AG04450 (cell line): ENCODE measurements at regions not wholly inside any gene's neighbourhood (a gene's known extent, or its start where the extent isn't known, plus 50 kb on each side); places are given as distances from the start of the nearest gene placed in this dataset.

Experiments
- CTCF ChIA-PET: fragments of 300-600, 350-600 bp; formaldehyde crosslinking; extraction: SDS; loops from one replicate; lab custom pipeline; 2022; ENCODE audit warnings: antibody characterized with exemption, inconsistent platforms; lab: Charles Lee
- POLR2A ChIA-PET: fragments of 350-600 bp; formaldehyde crosslinking; extraction: SDS; loops from one replicate; lab custom pipeline; 2021; ENCODE audit warnings: antibody characterized with exemption, inconsistent platforms; lab: Yijun Ruan, JAX
- DNase-seq: peaks from one replicate; pipeline ENCODE4 v3.0.0-alpha.2; 2011; ENCODE audit warnings: low read depth, low spot score
- H3K27ac ChIP-seq: one replicate; pipeline ENCODE4 v1.5.1; 2012; ENCODE audit warnings: low read depth, low read length, control low read depth
- H3K27me3 ChIP-seq: one replicate; pipeline ENCODE4 v1.6.0; 2012; ENCODE audit warnings: low read length; ENCODE audit not compliant: control insufficient read depth, insufficient read depth
- H3K4me3 ChIP-seq: 2 replicates; pipeline ENCODE4 v1.5.1; 2011; ENCODE audit warnings: mild to moderate bottlenecking, low read depth, low read length, control low read depth
- H3K9me3 ChIP-seq: 2 replicates; pipeline ENCODE4 v1.5.1; 2012; ENCODE audit warnings: low read length; ENCODE audit not compliant: control insufficient read depth, insufficient read depth
- CTCF ChIP-seq: IDR thresholded peaks from 2 replicates; pipeline ENCODE4 v1.5.1; 2011; ENCODE audit warnings: low read depth, low read length, control low read depth, inconsistent platforms

DNA sequence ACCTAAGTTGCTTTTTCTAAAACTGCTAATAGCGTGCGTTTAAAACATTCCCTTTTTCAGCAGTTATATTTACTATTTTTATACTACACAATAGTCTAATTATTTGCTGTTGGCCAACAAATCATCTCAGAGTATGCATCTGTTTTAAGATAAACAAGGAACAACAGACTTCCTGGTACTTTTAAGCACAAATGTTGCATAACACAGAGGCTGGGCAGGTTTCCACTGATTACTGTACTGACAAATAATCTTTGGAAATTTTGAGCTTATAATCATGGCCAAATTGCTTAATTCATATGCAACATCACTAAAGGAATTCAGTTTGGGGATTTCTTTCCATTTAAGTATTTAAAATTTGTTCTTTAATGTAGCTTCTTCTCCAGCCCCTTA, 737.4 kb upstream of the SALL3 start:
- Histone ChIP-seq H3K9me3 (peaks cover 64% of the 10 kb centered on the region), H3K27me3 (no peaks in the 10 kb centered on the region), H3K4me3 (no peak overlapping the region), H3K27ac (no peak overlapping the region)
- CTCF ChIA-PET = no interaction called here
- POLR2A ChIA-PET = no interaction called here
- TF ChIP-seq CTCF = no peak
- DNase-seq = no peak

- CTCF ChIA-PET = no interaction called here
- DNase-seq = no peak
- Histone ChIP-seq H3K9me3 (peaks cover 64% of the 10 kb centered on the region), H3K4me3 (no peak overlapping the region), H3K27me3 (no peaks in the 10 kb centered on the region), H3K27ac (no peak overlapping the region)
- TF ChIP-seq CTCF = no peak
- POLR2A ChIA-PET = no interaction called here
Observed at GRCh38 chr18:78242806-78243205, 736.8 kb upstream of the SALL3 start.

GRCh38 chr18:78244779-78245178, 734.8 kb upstream of the SALL3 start:
- Histone ChIP-seq H3K27me3 (no peaks in the 10 kb centered on the region), H3K27ac (no peak overlapping the region), H3K9me3 (peaks cover 58% of the 10 kb centered on the region), H3K4me3 (no peak overlapping the region)
- no peak for TF ChIP-seq CTCF
- CTCF ChIA-PET = no interaction called here
- no peak for DNase-seq
- POLR2A ChIA-PET = no interaction called here

- POLR2A ChIA-PET = no interaction called here
- CTCF ChIA-PET = no interaction called here
Observed at GRCh38 chr18:78245451-78245850, 734.2 kb upstream of the SALL3 start.

GRCh38 chr18:78246050-78246449, 733.6 kb upstream of the SALL3 start:
- H3K27me3 ChIP-seq = no peaks in the 10 kb centered on the region
- no peak overlapping the region for H3K4me3 ChIP-seq
- ChIA-PET CTCF (no interaction called here), POLR2A (no interaction called here)
- DNase-seq = no peak
- H3K27ac ChIP-seq = no peak overlapping the region
- H3K9me3 ChIP-seq = peaks cover 56% of the 10 kb centered on the region
- no peak for TF ChIP-seq CTCF

More at GRCh38 chr18:78245451-78245850, 734.2 kb upstream of the SALL3 start:
- DNase-seq = no peak
- no peaks in the 10 kb centered on the region for H3K27me3 ChIP-seq
- H3K4me3 ChIP-seq = no peak overlapping the region
- H3K27ac ChIP-seq = no peak overlapping the region
- TF ChIP-seq CTCF = no peak
- H3K9me3 ChIP-seq = peaks cover 57% of the 10 kb centered on the region
